ENCODE measurements at regions not wholly inside any gene's neighbourhood (a gene's known extent, or its start where the extent isn't known, plus 50 kb on each side); places are given as distances from the start of the nearest gene placed in this dataset.

DNA sequence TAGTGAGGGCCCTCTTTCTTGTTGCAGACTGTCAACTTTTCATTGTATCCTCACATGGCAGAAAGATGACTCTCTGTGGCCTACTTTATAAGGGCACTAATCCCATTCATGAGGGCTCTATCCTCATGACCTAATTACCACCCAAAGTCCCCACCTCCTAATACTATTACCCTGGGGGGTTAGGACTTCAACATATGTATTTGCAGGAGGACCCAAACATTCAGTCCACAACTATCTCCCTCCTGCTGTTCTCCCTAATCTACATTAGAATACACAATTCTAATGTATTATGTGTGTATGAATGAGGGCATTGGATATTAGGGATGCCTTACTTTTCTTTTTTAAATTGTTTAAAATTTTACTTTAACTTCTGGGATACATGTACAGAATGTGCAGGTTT lies 246.0 kb upstream of the TANK start:
- H3K27me3 ChIP-seq (replicated peaks; ENCODE audit: control insufficient read depth, insufficient read depth, low read length): no peaks in the 10 kb centered on the region
- no peak for DNase-seq (ENCODE audit: extremely low read depth, insufficient read length)
- H3K4me3 ChIP-seq (replicated peaks; ENCODE audit: low read depth, low read length): no peak overlapping the region
- TF ChIP-seq, protein P1, sequence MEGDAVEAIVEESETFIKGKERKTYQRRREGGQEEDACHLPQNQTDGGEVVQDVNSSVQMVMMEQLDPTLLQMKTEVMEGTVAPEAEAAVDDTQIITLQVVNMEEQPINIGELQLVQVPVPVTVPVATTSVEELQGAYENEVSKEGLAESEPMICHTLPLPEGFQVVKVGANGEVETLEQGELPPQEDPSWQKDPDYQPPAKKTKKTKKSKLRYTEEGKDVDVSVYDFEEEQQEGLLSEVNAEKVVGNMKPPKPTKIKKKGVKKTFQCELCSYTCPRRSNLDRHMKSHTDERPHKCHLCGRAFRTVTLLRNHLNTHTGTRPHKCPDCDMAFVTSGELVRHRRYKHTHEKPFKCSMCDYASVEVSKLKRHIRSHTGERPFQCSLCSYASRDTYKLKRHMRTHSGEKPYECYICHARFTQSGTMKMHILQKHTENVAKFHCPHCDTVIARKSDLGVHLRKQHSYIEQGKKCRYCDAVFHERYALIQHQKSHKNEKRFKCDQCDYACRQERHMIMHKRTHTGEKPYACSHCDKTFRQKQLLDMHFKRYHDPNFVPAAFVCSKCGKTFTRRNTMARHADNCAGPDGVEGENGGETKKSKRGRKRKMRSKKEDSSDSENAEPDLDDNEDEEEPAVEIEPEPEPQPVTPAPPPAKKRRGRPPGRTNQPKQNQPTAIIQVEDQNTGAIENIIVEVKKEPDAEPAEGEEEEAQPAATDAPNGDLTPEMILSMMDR (IDR thresholded peaks at IDR 0.05; ENCODE audit: insufficient read depth, low read length, poor library complexity, severe bottlenecking): no peak
- H3K36me3 ChIP-seq (ENCODE audit: control insufficient read depth, insufficient read depth, low read length): no peaks in the 10 kb centered on the region

DNA sequence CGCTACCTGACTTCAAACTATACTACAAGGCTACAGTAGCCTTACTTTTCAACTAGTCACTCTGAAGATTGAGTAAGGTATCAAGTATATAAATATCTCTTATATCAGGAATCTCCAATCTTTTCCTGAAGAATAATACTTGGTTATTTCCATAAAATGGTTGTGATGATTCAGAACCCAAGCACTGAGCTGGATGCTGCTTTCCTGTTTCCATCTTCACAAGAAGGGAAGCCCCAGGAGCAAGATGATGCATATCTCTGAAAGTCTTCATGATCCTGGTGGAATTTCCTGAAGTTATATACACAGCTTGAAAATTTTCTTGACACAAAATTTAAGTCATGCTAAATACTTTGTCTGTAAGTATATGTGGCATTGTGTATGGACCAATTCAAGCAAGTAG lies 243.9 kb upstream of the TANK start:
- DNase-seq (ENCODE audit: extremely low read depth, insufficient read length): no peak
- no peaks in the 10 kb centered on the region for H3K27me3 ChIP-seq (replicated peaks; ENCODE audit: control insufficient read depth, insufficient read depth, low read length)
- no peak overlapping the region for H3K4me3 ChIP-seq (replicated peaks; ENCODE audit: low read depth, low read length)
- TF ChIP-seq, protein P1 (IDR thresholded peaks at IDR 0.05; ENCODE audit: insufficient read depth, low read length, poor library complexity, severe bottlenecking): no peak
- no peaks in the 10 kb centered on the region for H3K36me3 ChIP-seq (ENCODE audit: control insufficient read depth, insufficient read depth, low read length)

DNA sequence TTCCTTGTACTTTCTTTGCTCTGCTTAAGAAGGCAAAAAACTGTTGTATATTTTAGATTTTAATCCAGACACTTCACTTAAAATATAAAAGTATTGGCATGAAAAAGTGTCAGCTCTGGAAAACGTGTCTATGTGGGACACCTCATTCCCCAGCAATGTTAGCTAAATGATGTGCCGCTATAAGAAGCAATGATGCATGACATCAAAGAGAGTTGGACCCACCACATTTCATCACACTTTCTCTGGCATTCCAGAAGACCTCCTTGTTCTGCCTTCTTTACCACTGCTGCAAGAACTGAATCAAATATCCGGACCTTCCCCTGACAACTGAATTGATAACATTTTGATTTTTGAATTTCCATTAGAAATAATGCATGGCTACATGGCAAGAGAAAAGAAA lies 242.4 kb upstream of the TANK start:
- H3K36me3 ChIP-seq (ENCODE audit: control insufficient read depth, insufficient read depth, low read length): no peaks in the 10 kb centered on the region
- TF ChIP-seq, protein P1 (IDR thresholded peaks at IDR 0.05; ENCODE audit: insufficient read depth, low read length, poor library complexity, severe bottlenecking): no peak
- no peak overlapping the region for H3K4me3 ChIP-seq (replicated peaks; ENCODE audit: low read depth, low read length)
- no peaks in the 10 kb centered on the region for H3K27me3 ChIP-seq (replicated peaks; ENCODE audit: control insufficient read depth, insufficient read depth, low read length)
- DNase-seq (ENCODE audit: extremely low read depth, insufficient read length): no peak

DNA sequence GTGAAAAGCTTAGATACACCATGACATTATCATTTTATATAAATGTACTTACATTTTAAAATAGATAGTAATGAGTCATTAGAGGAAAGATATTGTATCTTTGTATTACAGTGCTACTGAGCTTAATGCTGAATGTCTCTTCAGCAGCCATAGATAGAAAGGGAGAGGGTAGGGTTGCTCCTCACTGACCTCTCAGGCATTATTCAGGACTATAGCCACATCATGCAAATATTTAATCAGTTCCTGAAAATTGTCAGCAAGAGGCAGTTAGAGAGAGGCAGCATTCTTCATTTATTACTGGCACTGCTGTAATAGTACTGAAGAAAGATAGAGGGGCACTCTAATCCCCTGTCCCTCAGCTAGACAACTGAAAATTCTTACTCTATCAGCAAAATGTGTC lies 242.0 kb upstream of the TANK start:
- H3K27me3 ChIP-seq (replicated peaks; ENCODE audit: control insufficient read depth, insufficient read depth, low read length): no peaks in the 10 kb centered on the region
- no peaks in the 10 kb centered on the region for H3K36me3 ChIP-seq (ENCODE audit: control insufficient read depth, insufficient read depth, low read length)
- no peak for DNase-seq (ENCODE audit: extremely low read depth, insufficient read length)
- TF ChIP-seq, protein P1 (IDR thresholded peaks at IDR 0.05; ENCODE audit: insufficient read depth, low read length, poor library complexity, severe bottlenecking): no peak
- H3K4me3 ChIP-seq (replicated peaks; ENCODE audit: low read depth, low read length): no peak overlapping the region

DNA sequence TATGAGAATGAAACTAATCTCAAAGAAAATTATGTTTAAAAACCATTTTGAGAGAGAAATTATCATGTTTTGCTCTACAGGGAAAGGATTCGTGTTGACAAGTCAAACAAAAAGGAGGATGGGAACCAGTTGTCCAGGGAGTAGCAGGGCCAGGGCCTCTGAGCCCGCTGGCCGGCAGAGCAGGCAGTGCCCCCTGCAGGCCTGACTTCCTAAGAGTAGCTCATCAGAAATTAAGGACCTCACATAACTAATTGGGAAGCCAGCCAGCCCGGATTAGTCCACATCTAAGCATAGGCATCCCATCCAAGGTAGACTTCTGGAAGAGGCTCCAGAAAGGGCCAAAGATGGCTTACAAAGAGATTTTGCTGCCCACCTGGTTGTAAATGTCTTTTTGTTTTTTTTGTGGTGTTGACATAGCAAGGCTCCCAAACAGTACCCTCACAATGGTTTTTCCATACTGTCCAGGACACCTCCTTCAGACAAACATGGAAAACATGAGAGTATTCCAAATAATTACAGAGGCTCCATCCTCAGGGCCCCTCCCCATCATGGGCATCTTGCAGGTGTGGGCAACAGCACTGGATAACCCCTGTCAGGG lies 241.2 kb upstream of the TANK start:
- TF ChIP-seq, protein P1 (IDR thresholded peaks at IDR 0.05; ENCODE audit: insufficient read depth, low read length, poor library complexity, severe bottlenecking): peak; percentile 61
- Histone ChIP-seq H3K4me3 (replicated peaks; ENCODE audit: low read depth, low read length) (no peak overlapping the region), H3K27me3 (replicated peaks; ENCODE audit: control insufficient read depth, insufficient read depth, low read length) (no peaks in the 10 kb centered on the region), H3K36me3 (ENCODE audit: control insufficient read depth, insufficient read depth, low read length) (no peaks in the 10 kb centered on the region)
- peak; percentile 6 for DNase-seq (ENCODE audit: extremely low read depth, insufficient read length)

DNA sequence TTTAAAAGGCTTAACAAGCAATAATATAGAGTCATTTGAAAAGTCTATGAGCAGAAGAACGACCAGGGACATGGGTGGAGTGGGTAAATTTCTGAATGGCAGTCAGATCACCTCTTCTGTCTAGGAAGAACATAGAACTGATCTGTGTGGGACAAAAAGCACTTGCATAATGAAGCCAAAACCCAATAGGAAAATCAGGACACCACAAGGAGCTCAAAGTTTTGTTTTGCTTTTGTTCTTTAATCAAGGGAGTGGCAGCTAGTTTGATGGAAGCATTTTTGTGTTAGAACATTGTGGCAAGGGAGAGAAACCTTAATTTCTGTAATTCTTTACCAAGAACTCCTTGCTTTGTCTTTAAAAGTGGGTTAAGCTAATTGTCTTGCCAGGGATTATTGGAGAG lies 240.2 kb upstream of the TANK start:
- Histone ChIP-seq H3K36me3 (ENCODE audit: control insufficient read depth, insufficient read depth, low read length) (no peaks in the 10 kb centered on the region), H3K4me3 (replicated peaks; ENCODE audit: low read depth, low read length) (no peak overlapping the region), H3K27me3 (replicated peaks; ENCODE audit: control insufficient read depth, insufficient read depth, low read length) (no peaks in the 10 kb centered on the region)
- DNase-seq (ENCODE audit: extremely low read depth, insufficient read length): no peak
- TF ChIP-seq, protein P1 (IDR thresholded peaks at IDR 0.05; ENCODE audit: insufficient read depth, low read length, poor library complexity, severe bottlenecking): no peak
